ENCODE measurements at regions not wholly inside any gene's neighbourhood (a gene's known extent, or its start where the extent isn't known, plus 50 kb on each side); places are given as distances from the start of the nearest gene placed in this dataset.

DNA sequence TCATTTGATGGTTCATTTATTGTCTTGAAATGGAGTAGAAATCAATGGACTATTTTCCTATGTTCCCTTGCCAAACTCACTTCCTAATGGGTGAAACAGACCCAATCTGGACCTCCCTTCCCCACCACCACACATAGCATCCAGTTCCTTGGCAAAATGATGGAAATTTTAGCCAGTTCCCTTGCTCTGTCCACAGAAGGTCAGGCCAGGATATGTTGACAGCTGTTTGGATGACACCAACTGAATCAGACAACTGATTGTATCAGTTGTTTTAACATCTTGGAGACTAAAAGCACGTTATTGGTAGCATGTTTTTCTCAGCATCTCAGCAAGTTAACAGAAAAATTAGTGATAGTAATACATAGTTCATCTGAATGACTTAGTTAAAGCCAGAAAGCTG lies 534.8 kb downstream of the PSAT1 start:
- no peak for TF ChIP-seq CTCF (IDR thresholded peaks at IDR 0.05; ENCODE audit: insufficient read depth, low read depth, low read length)
- no peaks in the 10 kb centered on the region for H3K36me3 ChIP-seq (ENCODE audit: control insufficient read depth, insufficient read depth, low read length)
- POLR2A ChIA-PET, result no interaction called here
- no peak for DNase-seq (ENCODE audit: low read depth)
- H3K4me3 ChIP-seq (ENCODE audit: low read depth, low read length), result no peak overlapping the region
- no peaks in the 10 kb centered on the region for H3K27me3 ChIP-seq (ENCODE audit: control insufficient read depth, insufficient read depth, low read length)
- CTCF ChIA-PET, result interaction anchor here (0.7 to 1.6 kb wide), 4 partner anchors 8 to 18 kb away, joined by 3 to 7 read pairs (median 4); no protein-coding TSS in a partner anchor

GRCh38 chr9:78835928-78836450 lies 539.1 kb downstream of the PSAT1 start:
- H3K4me3 ChIP-seq (ENCODE audit: low read depth, low read length), result no peak overlapping the region
- ChIA-PET POLR2A (no interaction called here), CTCF (interaction anchor here (0.6 kb wide), 1 partner anchor 319 kb away, joined by 4 read pairs; no protein-coding TSS in a partner anchor)
- H3K27me3 ChIP-seq (ENCODE audit: control insufficient read depth, insufficient read depth, low read length), result no peaks in the 10 kb centered on the region
- no peak for DNase-seq (ENCODE audit: low read depth)
- no peak for TF ChIP-seq CTCF (IDR thresholded peaks at IDR 0.05; ENCODE audit: insufficient read depth, low read depth, low read length)
- no peaks in the 10 kb centered on the region for H3K36me3 ChIP-seq (ENCODE audit: control insufficient read depth, insufficient read depth, low read length)

DNA sequence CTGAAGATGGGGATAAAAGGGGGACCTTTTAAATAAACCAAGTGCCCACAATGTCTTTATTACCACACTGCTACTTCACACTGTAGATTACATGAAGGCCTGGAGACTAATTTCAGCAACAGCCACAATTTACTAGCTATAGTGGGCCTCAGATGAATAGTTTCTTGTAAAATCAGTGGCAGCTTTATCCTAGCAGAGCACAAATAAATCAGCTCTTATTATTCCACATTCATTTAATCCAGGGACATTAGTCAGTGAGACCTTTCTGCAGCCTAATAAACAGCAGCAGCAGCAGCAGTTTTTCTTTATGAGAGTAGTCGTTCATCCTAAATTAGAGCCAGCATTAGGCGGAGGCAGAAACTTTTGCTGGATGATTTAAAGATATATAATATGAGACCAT lies 542.3 kb downstream of the PSAT1 start:
- H3K4me3 ChIP-seq (ENCODE audit: low read depth, low read length), result no peak overlapping the region
- ChIA-PET POLR2A (no interaction called here), CTCF (interaction anchor here (1.3 kb wide), 1 partner anchor 357 kb away, joined by 3 read pairs; no protein-coding TSS in a partner anchor)
- TF ChIP-seq CTCF (IDR thresholded peaks at IDR 0.05; ENCODE audit: insufficient read depth, low read depth, low read length), result no peak
- H3K27me3 ChIP-seq (ENCODE audit: control insufficient read depth, insufficient read depth, low read length), result no peaks in the 10 kb centered on the region
- H3K36me3 ChIP-seq (ENCODE audit: control insufficient read depth, insufficient read depth, low read length), result no peaks in the 10 kb centered on the region
- DNase-seq (ENCODE audit: low read depth), result no peak

GRCh38 chr9:78848061-78848460 lies 551.1 kb downstream of the PSAT1 start:
- ChIA-PET CTCF (no interaction called here), POLR2A (no interaction called here)
- TF ChIP-seq CTCF (IDR thresholded peaks at IDR 0.05; ENCODE audit: insufficient read depth, low read depth, low read length), result no peak
- no peak for DNase-seq (ENCODE audit: low read depth)
- Histone ChIP-seq H3K36me3 (ENCODE audit: control insufficient read depth, insufficient read depth, low read length) (no peaks in the 10 kb centered on the region), H3K27me3 (ENCODE audit: control insufficient read depth, insufficient read depth, low read length) (no peaks in the 10 kb centered on the region), H3K4me3 (ENCODE audit: low read depth, low read length) (no peak overlapping the region)

DNA sequence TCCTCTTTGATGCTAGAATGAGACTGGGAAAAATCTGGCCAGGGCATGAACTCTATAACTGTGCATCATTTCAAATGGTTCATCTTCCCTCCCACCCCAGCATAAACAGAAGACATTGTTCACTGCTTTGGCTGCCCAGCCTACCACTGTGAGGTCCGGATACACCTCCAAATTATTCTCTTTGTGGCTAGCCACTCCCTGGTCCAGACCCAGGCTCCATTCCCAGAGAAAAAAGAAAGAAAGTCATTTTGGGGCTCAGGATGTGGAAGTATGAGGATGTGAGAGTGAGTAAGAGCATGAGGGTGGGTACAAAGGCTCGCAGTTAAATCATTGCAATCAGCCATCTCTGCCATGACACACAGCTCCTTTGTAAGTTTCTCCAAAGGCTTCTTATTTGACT lies 559.2 kb downstream of the PSAT1 start:
- no peaks in the 10 kb centered on the region for H3K27me3 ChIP-seq (ENCODE audit: control insufficient read depth, insufficient read depth, low read length)
- POLR2A ChIA-PET, result no interaction called here
- CTCF ChIA-PET, result no interaction called here
- DNase-seq (ENCODE audit: low read depth), result no peak
- no peak for TF ChIP-seq CTCF (IDR thresholded peaks at IDR 0.05; ENCODE audit: insufficient read depth, low read depth, low read length)
- H3K4me3 ChIP-seq (ENCODE audit: low read depth, low read length), result no peak overlapping the region
- H3K36me3 ChIP-seq (ENCODE audit: control insufficient read depth, insufficient read depth, low read length), result no peaks in the 10 kb centered on the region

All from BJ (cell line).